D721Med (cell line): ENCODE measurements at regions not wholly inside any gene's neighbourhood (a gene's known extent, or its start where the extent isn't known, plus 50 kb on each side); places are given as distances from the start of the nearest gene placed in this dataset.

Experiments
- DNase-seq: peaks from one replicate; pipeline ENCODE4 v3.0.0; 2011; ENCODE audit warnings: low spot score; ENCODE audit not compliant: insufficient read length
- FAIRE-seq: peaks from 2 replicates; lab custom pipeline; 2011; peaks lifted over from hg19 to GRCh38; lab: Jason Lieb, UNC
- TF ChIP-seq, protein P1 (sequence below): IDR thresholded peaks from 2 replicates; pipeline ENCODE4 v1.5.1; 2012; ENCODE audit warnings: mild to moderate bottlenecking, control low read depth; ENCODE audit not compliant: insufficient read depth; ENCODE audit errors: missing control alignments

DNA sequence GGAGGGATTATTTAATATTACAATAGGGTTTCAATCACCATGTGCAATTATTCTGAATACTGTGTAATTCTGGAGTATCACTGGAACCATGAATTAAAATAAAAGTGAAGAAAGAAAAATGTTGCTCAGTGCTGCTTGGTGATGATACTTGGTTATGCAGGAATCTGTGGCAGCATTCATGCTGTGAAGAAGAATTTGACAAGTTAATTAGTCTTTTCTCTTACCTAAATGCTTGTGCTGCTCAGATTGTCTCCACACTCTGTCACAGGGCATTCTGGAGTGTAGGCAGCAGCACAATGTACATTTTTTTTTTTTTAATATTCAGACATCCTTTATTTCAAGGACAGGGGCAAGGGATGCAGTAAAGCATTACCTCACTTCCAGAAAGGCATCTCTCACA lies 749.3 kb upstream of the CADM2 start:
- no peak for FAIRE-seq
- TF ChIP-seq, protein P1, sequence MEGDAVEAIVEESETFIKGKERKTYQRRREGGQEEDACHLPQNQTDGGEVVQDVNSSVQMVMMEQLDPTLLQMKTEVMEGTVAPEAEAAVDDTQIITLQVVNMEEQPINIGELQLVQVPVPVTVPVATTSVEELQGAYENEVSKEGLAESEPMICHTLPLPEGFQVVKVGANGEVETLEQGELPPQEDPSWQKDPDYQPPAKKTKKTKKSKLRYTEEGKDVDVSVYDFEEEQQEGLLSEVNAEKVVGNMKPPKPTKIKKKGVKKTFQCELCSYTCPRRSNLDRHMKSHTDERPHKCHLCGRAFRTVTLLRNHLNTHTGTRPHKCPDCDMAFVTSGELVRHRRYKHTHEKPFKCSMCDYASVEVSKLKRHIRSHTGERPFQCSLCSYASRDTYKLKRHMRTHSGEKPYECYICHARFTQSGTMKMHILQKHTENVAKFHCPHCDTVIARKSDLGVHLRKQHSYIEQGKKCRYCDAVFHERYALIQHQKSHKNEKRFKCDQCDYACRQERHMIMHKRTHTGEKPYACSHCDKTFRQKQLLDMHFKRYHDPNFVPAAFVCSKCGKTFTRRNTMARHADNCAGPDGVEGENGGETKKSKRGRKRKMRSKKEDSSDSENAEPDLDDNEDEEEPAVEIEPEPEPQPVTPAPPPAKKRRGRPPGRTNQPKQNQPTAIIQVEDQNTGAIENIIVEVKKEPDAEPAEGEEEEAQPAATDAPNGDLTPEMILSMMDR = no peak
- DNase-seq = no peak

DNA sequence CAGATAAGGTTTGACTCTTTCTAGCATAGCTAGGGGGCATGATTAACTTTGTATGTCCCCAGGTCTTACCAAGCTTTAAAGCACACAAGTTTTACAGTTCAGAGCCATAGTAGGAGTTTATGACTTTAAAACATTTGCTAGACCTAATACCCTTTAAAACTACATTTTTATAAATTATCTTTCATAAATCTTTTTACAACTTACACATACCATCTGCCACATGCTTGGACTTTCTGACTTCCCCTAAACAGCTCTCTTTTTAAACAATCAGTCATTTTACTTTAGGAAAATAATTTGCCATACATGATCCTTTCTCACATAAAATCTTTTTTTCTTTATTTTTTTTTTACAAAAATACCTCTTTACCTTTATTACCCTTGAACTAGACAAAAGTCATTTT lies 735.3 kb upstream of the CADM2 start:
- no peak for DNase-seq
- TF ChIP-seq, protein P1 = no peak
- no peak for FAIRE-seq

DNA sequence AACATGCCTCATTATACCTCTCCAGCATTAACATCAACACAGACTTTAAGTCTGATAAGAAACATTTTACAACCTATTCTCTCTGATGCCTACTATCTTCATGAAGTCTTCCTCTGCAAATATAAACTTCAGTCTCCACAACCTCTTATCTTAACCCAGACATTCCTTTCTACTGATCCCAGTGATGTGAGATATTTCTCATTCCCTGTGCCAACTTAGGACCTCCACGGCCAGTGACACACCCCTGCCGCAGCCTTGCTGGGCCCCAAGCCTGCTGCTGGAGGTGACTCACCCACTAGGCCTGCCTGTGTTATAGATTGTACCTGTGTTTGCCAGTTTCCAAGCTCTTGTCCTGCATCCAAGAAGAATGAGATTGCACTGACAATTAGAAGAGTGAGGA lies 734.5 kb upstream of the CADM2 start:
- FAIRE-seq (no peak), DNase-seq (no peak)
- TF ChIP-seq, protein P1 = no peak

DNA sequence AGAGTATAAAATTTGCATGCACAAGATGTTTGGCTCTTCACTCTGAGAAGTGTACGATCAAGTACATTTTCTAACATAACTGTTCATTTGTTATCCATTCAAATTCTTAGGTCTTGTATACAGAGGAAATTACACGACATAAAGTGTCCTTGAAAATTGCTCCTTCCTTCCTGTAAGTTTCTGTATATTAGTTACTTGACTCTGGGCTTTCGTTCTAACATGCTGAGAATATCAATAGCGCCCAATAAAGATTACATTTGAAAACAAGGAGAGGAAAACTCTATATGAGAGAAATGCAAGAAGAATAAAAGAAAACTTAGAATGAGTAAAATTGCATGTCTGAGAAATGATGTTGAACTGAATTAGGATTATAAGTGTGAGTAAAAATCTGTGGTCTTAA lies 722.5 kb upstream of the CADM2 start:
- FAIRE-seq = peak; percentile 25
- TF ChIP-seq, protein P1 = no peak

DNA sequence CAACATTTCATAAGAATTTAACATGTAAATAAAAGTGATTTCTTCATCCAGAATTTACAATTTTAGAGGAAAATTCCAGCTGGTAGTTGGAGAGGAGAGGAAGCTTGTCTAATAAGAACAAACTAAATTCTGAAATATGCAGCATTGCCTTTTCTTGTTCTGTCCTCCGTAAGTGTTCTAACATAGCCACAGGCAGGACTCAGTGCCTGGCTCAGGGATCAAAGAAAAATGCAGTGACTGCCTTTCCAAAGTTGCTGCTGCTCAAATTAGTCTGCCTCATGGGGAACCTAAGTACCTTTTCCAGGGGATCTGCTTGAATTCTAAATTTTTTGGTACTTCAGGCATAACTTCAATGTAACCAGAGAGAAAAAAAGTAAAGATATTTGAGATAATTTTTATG lies 713.0 kb upstream of the CADM2 start:
- TF ChIP-seq, protein P1 = no peak
- FAIRE-seq (no peak), DNase-seq (no peak)

More for the DNA sequence above, 722.5 kb upstream of the CADM2 start:
- no peak for DNase-seq

DNA sequence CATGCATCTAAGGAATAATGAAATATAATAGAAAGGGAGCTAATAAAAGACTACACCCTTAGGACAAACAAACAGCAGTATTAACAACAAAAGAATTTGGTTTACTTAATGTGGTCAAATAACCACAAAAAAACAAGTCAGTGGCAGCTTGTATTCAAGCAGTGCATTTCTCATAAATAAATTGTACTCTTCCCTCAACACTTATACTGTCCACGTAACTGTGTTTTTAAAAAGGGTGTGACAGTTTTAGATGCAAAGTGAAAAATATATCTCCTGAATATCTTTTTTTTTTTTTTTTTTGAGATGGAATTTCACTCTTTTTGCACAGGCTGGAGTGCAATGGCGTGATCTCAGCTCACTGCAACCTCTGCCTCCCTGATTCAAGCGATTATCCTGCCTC lies 698.2 kb upstream of the CADM2 start:
- TF ChIP-seq, protein P1 = no peak
- FAIRE-seq = no peak
- DNase-seq = no peak

DNA sequence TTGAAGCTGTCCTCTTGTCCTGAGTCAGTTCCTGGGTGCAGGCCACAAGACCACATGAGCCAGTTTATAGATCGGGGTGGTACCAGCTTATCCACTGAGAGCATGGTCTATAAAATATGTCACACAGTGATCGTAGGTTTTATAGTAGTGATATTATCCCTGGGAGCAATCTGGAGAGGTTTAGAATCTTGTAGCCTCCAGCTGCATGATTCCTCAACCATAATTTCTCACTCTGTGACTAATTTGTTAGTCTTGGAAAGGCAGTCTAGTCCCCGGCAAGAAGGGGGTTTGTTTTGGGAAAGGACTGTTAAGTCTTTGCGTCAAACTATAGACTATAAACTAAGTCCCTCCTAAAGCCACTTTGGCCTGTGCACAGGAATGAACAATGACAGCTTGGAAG lies 693.0 kb upstream of the CADM2 start:
- TF ChIP-seq, protein P1 = no peak
- no peak for DNase-seq
- FAIRE-seq = no peak
